RWPE1 (cell line): ENCODE measurements at regions not wholly inside any gene's neighbourhood (a gene's known extent, or its start where the extent isn't known, plus 50 kb on each side); places are given as distances from the start of the nearest gene placed in this dataset.

Source experiments
- CTCF ChIA-PET: fragments of 350-600 bp; sonication (Branson Sonifier 250); formaldehyde crosslinking; extraction: SDS; loops from one replicate; lab custom pipeline; 2021; lab: Yijun Ruan, JAX
- POLR2A ChIA-PET: fragments of 400-600 bp; formaldehyde crosslinking; extraction: SDS; loops from one replicate; lab custom pipeline; 2020; ENCODE audit warnings: antibody characterized with exemption; ENCODE audit not compliant: low non-redundant PET; lab: Yijun Ruan, JAX
- DNase-seq: peaks from one replicate; pipeline ENCODE4 v3.0.0; 2012; ENCODE audit warnings: low spot score
- H3K27ac ChIP-seq: fragments of 450-650 bp; 2 replicates; pipeline ENCODE4 v1.5.1; 2017
- TF ChIP-seq, protein P1 (sequence below): fragments of 450-650 bp; conservative IDR thresholded peaks from 2 replicates; pipeline ENCODE4 v1.5.1; 2017; ENCODE audit warnings: low read depth, mild to moderate bottlenecking

- TF ChIP-seq, protein P1, sequence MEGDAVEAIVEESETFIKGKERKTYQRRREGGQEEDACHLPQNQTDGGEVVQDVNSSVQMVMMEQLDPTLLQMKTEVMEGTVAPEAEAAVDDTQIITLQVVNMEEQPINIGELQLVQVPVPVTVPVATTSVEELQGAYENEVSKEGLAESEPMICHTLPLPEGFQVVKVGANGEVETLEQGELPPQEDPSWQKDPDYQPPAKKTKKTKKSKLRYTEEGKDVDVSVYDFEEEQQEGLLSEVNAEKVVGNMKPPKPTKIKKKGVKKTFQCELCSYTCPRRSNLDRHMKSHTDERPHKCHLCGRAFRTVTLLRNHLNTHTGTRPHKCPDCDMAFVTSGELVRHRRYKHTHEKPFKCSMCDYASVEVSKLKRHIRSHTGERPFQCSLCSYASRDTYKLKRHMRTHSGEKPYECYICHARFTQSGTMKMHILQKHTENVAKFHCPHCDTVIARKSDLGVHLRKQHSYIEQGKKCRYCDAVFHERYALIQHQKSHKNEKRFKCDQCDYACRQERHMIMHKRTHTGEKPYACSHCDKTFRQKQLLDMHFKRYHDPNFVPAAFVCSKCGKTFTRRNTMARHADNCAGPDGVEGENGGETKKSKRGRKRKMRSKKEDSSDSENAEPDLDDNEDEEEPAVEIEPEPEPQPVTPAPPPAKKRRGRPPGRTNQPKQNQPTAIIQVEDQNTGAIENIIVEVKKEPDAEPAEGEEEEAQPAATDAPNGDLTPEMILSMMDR = no peak
- ChIA-PET CTCF (no interaction called here), POLR2A (no interaction called here)
- H3K27ac ChIP-seq = no peak overlapping the region
- no peak for DNase-seq
These were observed 432.6 kb upstream of the CDH4 start for GRCh38 chr20:60819511-60819910.

GRCh38 chr20:60820149-60820548 is 431.9 kb upstream of the CDH4 start:
- CTCF ChIA-PET = no interaction called here
- no peak for DNase-seq
- POLR2A ChIA-PET = no interaction called here
- TF ChIP-seq, protein P1 = no peak
- H3K27ac ChIP-seq = no peak overlapping the region

- no peak overlapping the region for H3K27ac ChIP-seq
- ChIA-PET CTCF (no interaction called here), POLR2A (no interaction called here)
- no peak for DNase-seq
- TF ChIP-seq, protein P1 = no peak
These were observed 431.1 kb upstream of the CDH4 start for GRCh38 chr20:60820918-60821317.

DNA sequence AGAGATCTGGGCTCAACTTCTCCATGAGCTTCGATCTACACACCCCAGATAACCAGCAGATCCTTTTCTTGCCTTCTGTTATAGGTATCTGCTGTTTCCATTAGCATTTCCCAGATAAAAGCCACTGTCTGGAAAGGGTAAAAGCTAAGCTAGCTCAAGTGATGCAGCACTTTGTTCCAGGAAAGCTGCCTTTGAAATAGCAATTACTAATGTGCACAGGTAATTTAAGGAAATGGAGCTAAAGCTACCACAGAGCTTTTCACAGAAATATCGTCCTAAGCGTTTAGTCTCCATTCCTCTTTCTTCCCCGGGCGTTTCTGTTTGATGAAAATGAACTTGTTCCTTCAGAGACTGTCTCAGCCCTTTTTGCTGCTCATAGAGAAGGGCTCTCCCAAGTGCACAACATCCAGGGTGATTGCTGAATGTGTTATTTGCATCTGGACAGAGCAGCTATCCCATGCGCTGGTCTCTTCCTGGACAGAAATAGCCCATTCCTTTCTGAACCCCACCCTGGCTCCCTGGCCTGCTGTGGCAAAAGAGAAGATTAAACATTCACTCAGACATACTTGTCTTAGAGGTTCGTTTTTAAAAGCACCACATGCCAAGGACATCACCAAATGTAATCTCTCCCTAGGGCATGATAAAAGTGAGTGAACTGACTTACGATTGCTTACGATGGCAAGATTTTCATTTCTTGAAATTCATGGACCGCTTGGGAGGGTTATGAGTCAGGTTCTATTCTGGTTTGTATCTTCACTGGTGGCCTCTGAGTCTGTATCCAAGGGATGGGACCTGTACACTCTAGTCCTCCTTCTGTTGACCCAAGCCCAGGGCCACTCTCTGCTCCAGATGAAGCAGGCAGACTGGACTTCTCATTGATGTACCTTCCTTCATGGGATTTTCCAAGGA is 429.1 kb upstream of the CDH4 start:
- ChIA-PET POLR2A (no interaction called here), CTCF (interaction anchor here (0.6 kb wide), 1 partner anchor 273 kb away, joined by 3 read pairs; no protein-coding TSS in a partner anchor)
- TF ChIP-seq, protein P1 = no peak
- H3K27ac ChIP-seq = no peak overlapping the region
- no peak for DNase-seq

DNA sequence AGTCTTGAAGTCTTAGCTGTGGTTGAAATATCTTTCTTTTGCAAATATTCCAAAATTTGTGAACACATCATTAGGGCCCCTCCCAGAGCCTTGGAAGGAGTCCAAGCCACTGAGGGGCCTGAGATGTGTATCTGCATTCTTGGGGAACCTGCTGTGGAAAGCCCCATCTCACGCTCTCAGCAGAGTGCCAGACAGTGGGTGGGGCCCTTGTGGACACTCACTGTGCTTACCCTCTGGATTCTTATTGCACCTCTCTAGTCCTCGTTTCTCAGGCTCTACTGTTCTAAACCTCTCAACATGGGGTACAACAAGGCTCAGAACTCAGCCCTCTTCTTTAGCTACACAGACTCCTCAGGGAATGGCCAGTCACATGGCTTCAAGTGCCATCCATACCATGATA is 416.2 kb upstream of the CDH4 start:
- POLR2A ChIA-PET = no interaction called here
- no peak overlapping the region for H3K27ac ChIP-seq
- TF ChIP-seq, protein P1 = no peak
- no peak for DNase-seq
- CTCF ChIA-PET = no interaction called here

- TF ChIP-seq, protein P1 = no peak
- H3K27ac ChIP-seq = no peak overlapping the region
- DNase-seq = no peak
- POLR2A ChIA-PET = no interaction called here
- CTCF ChIA-PET = no interaction called here
These were observed 414.8 kb upstream of the CDH4 start for GRCh38 chr20:60837173-60837770.
